Esophagus mucosa (tissue), 1 donor: ENCODE measurements at regions not wholly inside any gene's neighbourhood (a gene's known extent, or its start where the extent isn't known, plus 50 kb on each side); places are given as distances from the start of the nearest gene placed in this dataset.
"Not testable (repeated sequence)": the region's sequence is repeated elsewhere in the genome, so short reads cannot be mapped to it uniquely, and the experiment has no call there.

Experiments used
- ATAC-seq: fragments of 200-7000 bp; cut with Tn5 transposase; one replicate; pipeline ENCODE4 v1.9.1; 2020
- donor health status: DM: yes; HTN: yes; CAD: no.

- no peak for ATAC-seq
Observed at GRCh38 chr20:23299673-23300050, 50.9 kb upstream of the NXT1 start.

GRCh38 chr20:23298926-23299672, 51.5 kb upstream of the NXT1 start:
- ATAC-seq, result no peak

- ATAC-seq, result no peak
Observed at GRCh38 chr20:23298155-23298554, 52.4 kb upstream of the NXT1 start.

GRCh38 chr20:23296841-23297701, 53.5 kb upstream of the NXT1 start:
- ATAC-seq, result no peak

GRCh38 chr20:23295934-23296333, 54.7 kb upstream of the NXT1 start:
- no peak for ATAC-seq

GRCh38 chr20:23294671-23295070, 55.9 kb upstream of the NXT1 start:
- ATAC-seq, result no peak

GRCh38 chr20:23294166-23294565, 56.4 kb upstream of the NXT1 start:
- ATAC-seq, result no peak

- peak; percentile 37 for ATAC-seq
Observed at GRCh38 chr20:23293689-23294088, 56.9 kb upstream of the NXT1 start.

- not testable (repeated sequence) for ATAC-seq
Observed at GRCh38 chr20:23292311-23292710, 58.3 kb upstream of the NXT1 start.

GRCh38 chr20:23291575-23292240, 58.9 kb upstream of the NXT1 start:
- no peak for ATAC-seq

- ATAC-seq, result no peak
Observed at GRCh38 chr20:23290761-23291574, 59.6 kb upstream of the NXT1 start.

GRCh38 chr20:23289724-23290395, 60.7 kb upstream of the NXT1 start:
- no peak for ATAC-seq

GRCh38 chr20:23289249-23289648, 61.3 kb upstream of the NXT1 start:
- no peak for ATAC-seq

GRCh38 chr20:23287354-23288190, 63.0 kb upstream of the NXT1 start:
- no peak for ATAC-seq

- no peak for ATAC-seq
Observed at GRCh38 chr20:23286346-23286745, 64.2 kb upstream of the NXT1 start.

- no peak for ATAC-seq
Observed at GRCh38 chr20:23285536-23285935, 65.1 kb upstream of the NXT1 start.

GRCh38 chr20:23284009-23284408, 66.6 kb upstream of the NXT1 start:
- no peak for ATAC-seq

GRCh38 chr20:23283096-23283850, 67.3 kb upstream of the NXT1 start:
- ATAC-seq, result no peak

GRCh38 chr20:23282546-23282945, 68.0 kb upstream of the NXT1 start:
- no peak for ATAC-seq

GRCh38 chr20:23282111-23282510, 68.5 kb upstream of the NXT1 start:
- no peak for ATAC-seq
